SK-N-SH (cell line): ENCODE measurements at regions not wholly inside any gene's neighbourhood (a gene's known extent, or its start where the extent isn't known, plus 50 kb on each side); places are given as distances from the start of the nearest gene placed in this dataset.

Experiments
- CTCF ChIA-PET: fragments of 300-600, 350-600 bp; formaldehyde crosslinking; extraction: SDS; loops from one replicate; lab custom pipeline; 2021; lab: Yijun Ruan, JAX
- POLR2A ChIA-PET: fragments of 350-600 bp; sonication (Branson Sonifier 250); formaldehyde crosslinking; extraction: SDS; loops from one replicate; lab custom pipeline; 2020; ENCODE audit warnings: antibody characterized with exemption, inconsistent platforms; lab: Yijun Ruan, JAX
- DNase-seq: peaks from one replicate; pipeline ENCODE4 v3.0.0; 2012
- H2AFZ ChIP-seq: fragments of 200-600 bp; sonication (generic); 2 replicates; pipeline ENCODE4 v1.8.1; 2016; ENCODE audit warnings: antibody characterized with exemption, mild to moderate bottlenecking, low read depth
- H3F3A ChIP-seq: fragments of 200-600 bp; sonication (generic); replicated peaks from 2 replicates; pipeline ENCODE3; 2016; ENCODE audit warnings: antibody characterized with exemption, mild to moderate bottlenecking; ENCODE audit not compliant: insufficient read depth
- H3K27ac ChIP-seq, 2 experiments: fragments of 200-500 bp in 1 of 2; fragments of 200-600 bp in 1 of 2; sonication (Bioruptor generic) in 1 of 2; sonication (generic), shearing (Covaris generic) in 1 of 2; 2 replicates each; pipeline versions ENCODE4 v1.5.1 to v1.6.1; 2014 to 2016; ENCODE audit warnings: low read depth in 2 of 2, inconsistent platforms in 1 of 2, low read length in 1 of 2, mild to moderate bottlenecking in 1 of 2, mixed read lengths in 1 of 2
- H3K27me3 ChIP-seq: fragments of 200-600 bp; sonication (generic), shearing (Covaris generic); 2 replicates; pipeline ENCODE4 v1.6.1; 2016; ENCODE audit warnings: mixed run types; ENCODE audit not compliant: insufficient read depth
- H3K36me3 ChIP-seq, 2 experiments: fragments of 200-500 bp in 1 of 2; fragments of 200-600 bp in 1 of 2; sonication (Bioruptor generic) in 1 of 2; sonication (generic) in 1 of 2; replicated peaks in 1 of 2; 2 replicates each; pipeline versions ENCODE3 to v1.5.1; 2014 to 2016; ENCODE audit warnings: low read length in 1 of 2, mild to moderate bottlenecking in 1 of 2; ENCODE audit not compliant: insufficient read depth in 2 of 2, control insufficient read depth in 1 of 2
- H3K4me1 ChIP-seq, 2 experiments: fragments of 200-500 bp in 1 of 2; fragments of 200-600 bp in 1 of 2; sonication (Bioruptor generic) in 1 of 2; sonication (generic), shearing (Covaris generic) in 1 of 2; 2 replicates each; pipeline versions ENCODE4 v1.5.1 to v1.6.1; 2014 to 2016; ENCODE audit warnings: low read depth in 1 of 2, low read length in 1 of 2, mixed run types in 1 of 2; ENCODE audit not compliant: insufficient read depth in 2 of 2, control insufficient read depth in 1 of 2
- H3K4me2 ChIP-seq: fragments of 200-600 bp; sonication (generic), shearing (Covaris generic); 2 replicates; pipeline ENCODE4 v1.6.1; 2017; ENCODE audit warnings: mixed run types
- H3K4me3 ChIP-seq, 2 experiments: fragments of 200-500 bp in 1 of 2; fragments of 200-600 bp in 1 of 2; sonication (Bioruptor generic) in 1 of 2; sonication (generic), shearing (Covaris generic) in 1 of 2; 2 replicates each; pipeline versions ENCODE4 v1.5.1 to v1.8.1; 2014 to 2016; ENCODE audit warnings: low read depth in 2 of 2, inconsistent platforms in 1 of 2, low read length in 1 of 2, mild to moderate bottlenecking in 1 of 2, mixed read lengths in 1 of 2, moderate library complexity in 1 of 2
- H3K79me2 ChIP-seq: fragments of 200-600 bp; sonication (generic); 2 replicates; pipeline ENCODE4 v1.8.1; 2017; ENCODE audit warnings: mild to moderate bottlenecking; ENCODE audit not compliant: insufficient read depth
- H3K9ac ChIP-seq: fragments of 200-600 bp; sonication (generic); 2 replicates; pipeline ENCODE4 v1.6.1; 2017; ENCODE audit warnings: mixed run types
- H3K9me2 ChIP-seq: fragments of 200-600 bp; sonication (generic); 2 replicates; pipeline ENCODE4 v1.6.1; 2017; ENCODE audit warnings: mixed run types
- H3K9me3 ChIP-seq: fragments of 200-600 bp; sonication (generic); 2 replicates; pipeline ENCODE4 v1.6.1; 2017; ENCODE audit warnings: mixed run types, mild to moderate bottlenecking, moderate library complexity
- H4K20me1 ChIP-seq: fragments of 200-600 bp; sonication (generic); 2 replicates; pipeline ENCODE4 v1.6.1; 2017; ENCODE audit warnings: mild to moderate bottlenecking, mixed run types; ENCODE audit not compliant: insufficient read depth
- ELF1 ChIP-seq: IDR thresholded peaks from 2 replicates; pipeline ENCODE4 v1.4.0; 2012
- FOSL2 ChIP-seq: IDR thresholded peaks from 2 replicates; pipeline ENCODE4 v1.4.0; 2012; ENCODE audit warnings: low read depth, mild to moderate bottlenecking, moderate library complexity, borderline replicate concordance
- FOXJ3 ChIP-seq: sonication (generic); formaldehyde crosslinking; IDR thresholded peaks from 2 replicates; pipeline ENCODE4 v1.5.1; 2020; ENCODE audit warnings: mild to moderate bottlenecking, missing genetic modification reagents
- FOXM1 ChIP-seq: IDR thresholded peaks from 2 replicates; pipeline ENCODE4 v1.4.0; 2012; ENCODE audit warnings: low read depth, mild to moderate bottlenecking
- IRF3 ChIP-seq: fragments of 150-350 bp; IDR thresholded peaks from 2 replicates; pipeline ENCODE4 v1.6.1; 2016; ENCODE audit warnings: mild to moderate bottlenecking, low read depth, low read length
- NFIC ChIP-seq: IDR thresholded peaks from 2 replicates; pipeline ENCODE4 v1.4.0; 2012; ENCODE audit warnings: borderline replicate concordance
- PBX3 ChIP-seq: IDR thresholded peaks from 2 replicates; pipeline ENCODE4; 2012
- RCOR1 ChIP-seq: fragments of 150-350 bp; IDR thresholded peaks from 2 replicates; pipeline ENCODE4 v1.6.1; 2017; ENCODE audit warnings: antibody characterized with exemption, low read length
- RFX5 ChIP-seq: IDR thresholded peaks from 2 replicates; pipeline ENCODE4 v1.6.1; 2012; ENCODE audit warnings: mild to moderate bottlenecking, improper control_type of control experiment, low read length
- RXRA ChIP-seq: IDR thresholded peaks from 2 replicates; pipeline ENCODE4 v1.4.0; 2012; ENCODE audit warnings: low read depth, mild to moderate bottlenecking, borderline replicate concordance
- SIN3A ChIP-seq: IDR thresholded peaks from 2 replicates; pipeline ENCODE4 v1.6.1; 2012; ENCODE audit warnings: low read depth, mild to moderate bottlenecking, low read length, moderate library complexity, borderline replicate concordance
- TCF12 ChIP-seq: IDR thresholded peaks from 2 replicates; pipeline ENCODE4 v1.4.0; 2012
- YY1 ChIP-seq: IDR thresholded peaks from 2 replicates; pipeline ENCODE4 v1.4.0; 2012; ENCODE audit warnings: low read depth, mild to moderate bottlenecking
- ZBTB33 ChIP-seq: IDR thresholded peaks from 2 replicates; pipeline ENCODE4 v1.4.0; 2012; ENCODE audit warnings: low read depth, borderline replicate concordance
- WGBS: methylation state at CpG from one replicate; pipeline ENCODE4 v1.1.6; 2017; ENCODE audit warnings: low lambda C conversion rate; 5-methylcytosine and 5-hydroxymethylcytosine counted together
- TF ChIP-seq, protein P1 (sequence below): IDR thresholded peaks from 2 replicates; pipeline ENCODE4 v1.6.1; 2012; ENCODE audit warnings: mild to moderate bottlenecking, low read depth, low read length, moderate library complexity

DNA sequence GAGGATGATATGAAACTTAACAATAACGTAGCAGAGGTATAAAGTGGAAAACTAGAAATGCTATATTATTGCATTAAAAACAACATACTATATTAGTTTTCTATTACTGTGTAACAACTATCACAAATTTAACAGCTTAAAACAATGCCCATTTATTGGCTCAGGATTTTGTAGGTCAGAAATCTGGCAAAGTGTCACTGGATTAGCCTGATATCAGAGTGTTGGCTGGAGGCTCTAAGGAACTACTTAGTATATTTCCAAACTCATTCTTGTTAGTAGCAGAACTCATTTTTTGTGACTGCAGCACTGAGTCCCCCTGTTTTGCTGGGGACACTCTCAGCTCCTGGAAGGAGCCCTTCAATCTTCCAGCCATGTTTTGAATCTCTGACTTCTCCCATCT lies 306.8 kb downstream of the ETV1 start:
- Histone ChIP-seq H3K27ac (no peak overlapping the region), H3K9me3 (no peaks in the 10 kb centered on the region), H3K9me2 (no peaks in the 10 kb centered on the region), H3K4me3 (no peak overlapping the region), H3K9ac (no peak overlapping the region), H3K79me2 (no peaks in the 10 kb centered on the region), H3K4me2 (no peak overlapping the region), H4K20me1 (no peaks in the 10 kb centered on the region), H3K4me1 (no peaks in the 10 kb centered on the region), H3K27me3 (no peaks in the 10 kb centered on the region), H3K36me3 (no peaks in the 10 kb centered on the region), H3F3A (no peaks in the 10 kb centered on the region), H2AFZ (no peak overlapping the region)
- no peak for TF ChIP-seq FOXM1
- no peak for TF ChIP-seq FOXJ3 (CRISPR knock-in tag)
- no peak for TF ChIP-seq TCF12
- TF ChIP-seq, protein P1, sequence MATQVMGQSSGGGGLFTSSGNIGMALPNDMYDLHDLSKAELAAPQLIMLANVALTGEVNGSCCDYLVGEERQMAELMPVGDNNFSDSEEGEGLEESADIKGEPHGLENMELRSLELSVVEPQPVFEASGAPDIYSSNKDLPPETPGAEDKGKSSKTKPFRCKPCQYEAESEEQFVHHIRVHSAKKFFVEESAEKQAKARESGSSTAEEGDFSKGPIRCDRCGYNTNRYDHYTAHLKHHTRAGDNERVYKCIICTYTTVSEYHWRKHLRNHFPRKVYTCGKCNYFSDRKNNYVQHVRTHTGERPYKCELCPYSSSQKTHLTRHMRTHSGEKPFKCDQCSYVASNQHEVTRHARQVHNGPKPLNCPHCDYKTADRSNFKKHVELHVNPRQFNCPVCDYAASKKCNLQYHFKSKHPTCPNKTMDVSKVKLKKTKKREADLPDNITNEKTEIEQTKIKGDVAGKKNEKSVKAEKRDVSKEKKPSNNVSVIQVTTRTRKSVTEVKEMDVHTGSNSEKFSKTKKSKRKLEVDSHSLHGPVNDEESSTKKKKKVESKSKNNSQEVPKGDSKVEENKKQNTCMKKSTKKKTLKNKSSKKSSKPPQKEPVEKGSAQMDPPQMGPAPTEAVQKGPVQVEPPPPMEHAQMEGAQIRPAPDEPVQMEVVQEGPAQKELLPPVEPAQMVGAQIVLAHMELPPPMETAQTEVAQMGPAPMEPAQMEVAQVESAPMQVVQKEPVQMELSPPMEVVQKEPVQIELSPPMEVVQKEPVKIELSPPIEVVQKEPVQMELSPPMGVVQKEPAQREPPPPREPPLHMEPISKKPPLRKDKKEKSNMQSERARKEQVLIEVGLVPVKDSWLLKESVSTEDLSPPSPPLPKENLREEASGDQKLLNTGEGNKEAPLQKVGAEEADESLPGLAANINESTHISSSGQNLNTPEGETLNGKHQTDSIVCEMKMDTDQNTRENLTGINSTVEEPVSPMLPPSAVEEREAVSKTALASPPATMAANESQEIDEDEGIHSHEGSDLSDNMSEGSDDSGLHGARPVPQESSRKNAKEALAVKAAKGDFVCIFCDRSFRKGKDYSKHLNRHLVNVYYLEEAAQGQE: no peak
- TF ChIP-seq RCOR1: no peak
- no peak for TF ChIP-seq SIN3A
- TF ChIP-seq RXRA: no peak
- no peak for TF ChIP-seq RFX5
- no peak for TF ChIP-seq NFIC
- TF ChIP-seq IRF3: no peak
- TF ChIP-seq ELF1: no peak
- no peak for TF ChIP-seq FOSL2
- no peak for TF ChIP-seq PBX3
- no peak for TF ChIP-seq YY1
- no peak for TF ChIP-seq ZBTB33
- WGBS: 67% methylated on average over 1 of the region's 1 CpG
- no peak for DNase-seq
- ChIA-PET CTCF (no interaction called here), POLR2A (no interaction called here)
